Vagina (tissue), 2 donors: ENCODE measurements at regions not wholly inside any gene's neighbourhood (a gene's known extent, or its start where the extent isn't known, plus 50 kb on each side); places are given as distances from the start of the nearest gene placed in this dataset.

Experiments used
- DNase-seq, 2 donors: peaks; one replicate each; pipeline ENCODE4 v3.0.0-alpha.2; 2017; ENCODE audit errors: extremely low spot score in 2 of 2
- H3K27ac ChIP-seq: fragments of 200-600 bp; sonication (generic); one replicate; pipeline ENCODE4 v1.5.1; 2019
- H3K27me3 ChIP-seq: fragments of 200-600 bp; sonication (generic); one replicate; pipeline ENCODE4 v1.5.1; 2019
- H3K36me3 ChIP-seq, 2 donors: fragments of 200-600 bp; sonication (generic); one replicate each; pipeline ENCODE4 v1.5.1; 2017 to 2019
- H3K4me1 ChIP-seq: fragments of 200-600 bp; sonication (generic); one replicate; pipeline ENCODE4 v1.5.1; 2019
- H3K4me3 ChIP-seq, 2 donors: fragments of 200-600 bp; sonication (generic); 1 replicate in 1 of 2; 2 replicates in 1 of 2; pipeline ENCODE4 v1.5.1; 2016 to 2019
- H3K9me3 ChIP-seq: fragments of 200-600 bp; sonication (generic); one replicate; pipeline ENCODE4 v1.5.1; 2019
- CTCF ChIP-seq, 3 experiments: fragments of 450-650 bp in 2 of 3; fragments of 200-600 bp in 1 of 3; sonication (generic) in 1 of 3; IDR thresholded peaks; one replicate each; pipeline ENCODE4 v1.5.1; 2017 to 2019; ENCODE audit warnings: antibody characterized with exemption in 3 of 3, mild to moderate bottlenecking in 2 of 3, moderate library complexity in 2 of 3
- POLR2A ChIP-seq, 2 donors: fragments of 450-650 bp; IDR thresholded peaks; one replicate each; pipeline ENCODE4 v1.6.1; 2017; ENCODE audit warnings: antibody characterized with exemption in 2 of 2, mild to moderate bottlenecking in 2 of 2, moderate library complexity in 2 of 2
- POLR2AphosphoS5 ChIP-seq, 2 donors: sonication (generic); formaldehyde crosslinking; IDR thresholded peaks; one replicate each; pipeline ENCODE4 v1.9.0; 2017; ENCODE audit warnings: antibody characterized with exemption in 2 of 2, mild to moderate bottlenecking in 2 of 2, low read depth in 1 of 2; ENCODE audit not compliant: insufficient read depth in 1 of 2
- intact Hi-C: fragments of 100-400 bp; cut with DNase I; formaldehyde crosslinking; loops from one replicate; pipeline ENCODE4 v1.15.1; 2023

GRCh38 chr9:115921301-115921700 lies 232.3 kb upstream of the PAPPA start:
- Histone ChIP-seq H3K4me3 (no peak overlapping the region), H3K36me3 (no peaks in the 10 kb centered on the region), H3K4me1 (peaks cover 7% of the 10 kb centered on the region), H3K27ac (no peak overlapping the region), H3K27me3 (no peaks in the 10 kb centered on the region), H3K9me3 (no peaks in the 10 kb centered on the region)
- intact Hi-C loops = no loop called here
- TF ChIP-seq POLR2A (IDR thresholded peaks at IDR 0.05) = no peak
- no peak for TF ChIP-seq CTCF (IDR thresholded peaks at IDR 0.05)
- TF ChIP-seq POLR2AphosphoS5 (IDR thresholded peaks at IDR 0.05; ENCODE audit: insufficient read depth in 1 of 2, low read depth in 1 of 2) = no peak
- DNase-seq = no peak

- H3K27me3 ChIP-seq = no peaks in the 10 kb centered on the region
- H3K9me3 ChIP-seq = no peaks in the 10 kb centered on the region
- H3K27ac ChIP-seq = no peak overlapping the region
- DNase-seq = no peak
- peaks cover 7% of the 10 kb centered on the region for H3K4me1 ChIP-seq
- TF ChIP-seq POLR2A (IDR thresholded peaks at IDR 0.05) (no peak), CTCF (IDR thresholded peaks at IDR 0.05) (no peak), POLR2AphosphoS5 (IDR thresholded peaks at IDR 0.05; ENCODE audit: insufficient read depth in 1 of 2, low read depth in 1 of 2) (no peak)
- no peak overlapping the region for H3K4me3 ChIP-seq
- intact Hi-C loops = no loop called here
- no peaks in the 10 kb centered on the region for H3K36me3 ChIP-seq
Measured at GRCh38 chr9:115922444-115922843, 231.1 kb upstream of the PAPPA start.

- no peak for DNase-seq
- Histone ChIP-seq H3K36me3 (no peaks in the 10 kb centered on the region), H3K9me3 (no peaks in the 10 kb centered on the region), H3K4me1 (peaks cover 7% of the 10 kb centered on the region), H3K27ac (no peak overlapping the region), H3K27me3 (no peaks in the 10 kb centered on the region), H3K4me3 (no peak overlapping the region)
- intact Hi-C loops = no loop called here
- TF ChIP-seq POLR2A (IDR thresholded peaks at IDR 0.05) (no peak), CTCF (IDR thresholded peaks at IDR 0.05) (no peak), POLR2AphosphoS5 (IDR thresholded peaks at IDR 0.05; ENCODE audit: insufficient read depth in 1 of 2, low read depth in 1 of 2) (no peak)
Measured at GRCh38 chr9:115923410-115923809, 230.2 kb upstream of the PAPPA start.

GRCh38 chr9:115923903-115924668 lies 229.5 kb upstream of the PAPPA start:
- no peak for DNase-seq
- intact Hi-C loops = no loop called here
- H3K9me3 ChIP-seq = no peaks in the 10 kb centered on the region

More at GRCh38 chr9:115923903-115924668, 229.5 kb upstream of the PAPPA start:
- Histone ChIP-seq H3K27ac (no peak overlapping the region), H3K36me3 (no peaks in the 10 kb centered on the region), H3K4me1 (peaks cover 7% of the 10 kb centered on the region), H3K27me3 (no peaks in the 10 kb centered on the region), H3K4me3 (no peak overlapping the region)
- TF ChIP-seq POLR2A (IDR thresholded peaks at IDR 0.05) = no peak
- no peak for TF ChIP-seq CTCF (IDR thresholded peaks at IDR 0.05)
- no peak for TF ChIP-seq POLR2AphosphoS5 (IDR thresholded peaks at IDR 0.05; ENCODE audit: insufficient read depth in 1 of 2, low read depth in 1 of 2)
